GM12875 (cell line): ENCODE measurements at regions not wholly inside any gene's neighbourhood (a gene's known extent, or its start where the extent isn't known, plus 50 kb on each side); places are given as distances from the start of the nearest gene placed in this dataset.

Experiments
- H3K4me3 ChIP-seq: one replicate; pipeline ENCODE4 v1.5.1; 2011; ENCODE audit warnings: low read depth, low read length, control low read depth
- TF ChIP-seq, protein P1 (sequence below): IDR thresholded peaks from 2 replicates; pipeline ENCODE4 v1.5.1; 2011; ENCODE audit warnings: low read depth, mild to moderate bottlenecking, control low read depth, inconsistent platforms, low read length, moderate library complexity, borderline replicate concordance; ENCODE audit not compliant: insufficient read depth

DNA sequence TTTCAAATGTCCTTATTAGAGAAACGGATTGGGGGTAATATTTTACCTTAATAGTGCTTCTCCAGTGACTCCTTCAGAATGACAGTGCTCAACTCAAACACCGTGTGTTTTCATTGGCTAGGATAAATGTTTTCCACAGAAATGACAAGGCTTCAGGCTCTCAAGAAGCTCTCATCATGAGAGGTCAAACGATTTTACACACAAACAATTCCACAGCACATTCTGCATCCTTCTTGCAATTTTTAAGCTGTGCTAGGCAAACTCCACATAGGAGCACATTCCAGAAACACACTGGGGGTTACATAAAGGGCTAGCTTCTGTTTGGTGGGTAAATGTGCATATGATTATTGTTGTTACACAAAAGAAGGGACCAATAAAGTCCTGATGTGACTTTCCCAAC is 75.5 kb upstream of the IPO9 start:
- TF ChIP-seq, protein P1, sequence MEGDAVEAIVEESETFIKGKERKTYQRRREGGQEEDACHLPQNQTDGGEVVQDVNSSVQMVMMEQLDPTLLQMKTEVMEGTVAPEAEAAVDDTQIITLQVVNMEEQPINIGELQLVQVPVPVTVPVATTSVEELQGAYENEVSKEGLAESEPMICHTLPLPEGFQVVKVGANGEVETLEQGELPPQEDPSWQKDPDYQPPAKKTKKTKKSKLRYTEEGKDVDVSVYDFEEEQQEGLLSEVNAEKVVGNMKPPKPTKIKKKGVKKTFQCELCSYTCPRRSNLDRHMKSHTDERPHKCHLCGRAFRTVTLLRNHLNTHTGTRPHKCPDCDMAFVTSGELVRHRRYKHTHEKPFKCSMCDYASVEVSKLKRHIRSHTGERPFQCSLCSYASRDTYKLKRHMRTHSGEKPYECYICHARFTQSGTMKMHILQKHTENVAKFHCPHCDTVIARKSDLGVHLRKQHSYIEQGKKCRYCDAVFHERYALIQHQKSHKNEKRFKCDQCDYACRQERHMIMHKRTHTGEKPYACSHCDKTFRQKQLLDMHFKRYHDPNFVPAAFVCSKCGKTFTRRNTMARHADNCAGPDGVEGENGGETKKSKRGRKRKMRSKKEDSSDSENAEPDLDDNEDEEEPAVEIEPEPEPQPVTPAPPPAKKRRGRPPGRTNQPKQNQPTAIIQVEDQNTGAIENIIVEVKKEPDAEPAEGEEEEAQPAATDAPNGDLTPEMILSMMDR: no peak
- H3K4me3 ChIP-seq: no peak overlapping the region

DNA sequence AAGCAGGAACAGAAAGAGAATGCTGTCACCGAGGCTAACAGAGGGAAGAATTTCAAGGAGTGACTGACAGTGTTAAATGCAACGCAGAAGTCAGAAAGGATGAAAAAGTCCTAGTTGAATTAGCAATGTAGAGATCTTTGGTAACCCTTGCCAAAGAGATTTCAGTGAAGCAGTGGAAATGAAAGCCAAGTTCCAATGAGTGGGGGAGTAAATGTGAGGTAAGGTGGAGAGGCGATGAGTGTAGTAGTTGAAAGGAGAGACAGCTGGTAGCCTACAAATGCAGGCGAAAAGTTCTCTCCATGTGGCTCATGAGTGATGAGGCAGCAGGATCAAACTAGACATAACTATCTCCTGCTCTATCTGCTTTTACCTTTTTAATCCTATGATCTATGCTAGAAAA is 74.6 kb upstream of the IPO9 start:
- no peak overlapping the region for H3K4me3 ChIP-seq
- TF ChIP-seq, protein P1: no peak

DNA sequence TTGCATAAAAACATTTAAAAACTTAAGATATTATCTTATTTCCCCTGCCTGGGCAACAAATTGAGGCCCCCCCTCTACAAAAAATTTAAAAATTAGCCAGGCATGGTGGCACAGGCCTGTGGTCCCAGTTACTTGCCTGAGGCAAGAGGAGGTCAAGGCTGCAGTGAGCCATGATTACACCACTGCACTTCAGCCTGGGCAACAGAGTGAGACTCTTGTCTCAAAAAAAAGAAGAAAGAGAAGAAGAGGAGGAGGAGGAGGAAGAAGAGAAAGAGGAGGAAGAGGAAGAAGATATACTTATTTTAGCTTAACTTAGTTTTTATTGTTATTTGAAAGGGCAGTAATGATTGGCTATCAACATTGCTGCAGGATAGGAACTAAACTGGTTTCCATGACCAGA is 73.8 kb upstream of the IPO9 start:
- TF ChIP-seq, protein P1: no peak
- H3K4me3 ChIP-seq: no peak overlapping the region

DNA sequence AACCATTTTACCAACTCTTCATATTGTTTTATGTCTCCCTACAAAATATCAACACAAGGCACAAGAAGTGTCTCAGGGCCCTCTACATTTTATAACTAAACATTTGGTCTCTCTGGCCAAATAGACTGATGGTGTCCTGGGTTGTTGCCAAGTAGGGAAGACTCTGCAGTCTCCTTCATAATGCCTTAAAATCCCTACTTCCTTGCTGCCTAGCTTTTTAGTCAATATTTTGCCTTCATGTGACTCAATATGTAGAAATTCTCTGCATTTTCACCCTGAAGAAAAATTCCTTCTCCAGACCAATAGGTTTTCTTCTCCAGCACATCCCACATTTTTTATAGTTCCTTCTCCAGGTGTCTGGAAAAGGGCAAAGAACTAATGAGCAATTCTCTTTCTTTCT is 72.6 kb upstream of the IPO9 start:
- TF ChIP-seq, protein P1: no peak
- H3K4me3 ChIP-seq: no peak overlapping the region

DNA sequence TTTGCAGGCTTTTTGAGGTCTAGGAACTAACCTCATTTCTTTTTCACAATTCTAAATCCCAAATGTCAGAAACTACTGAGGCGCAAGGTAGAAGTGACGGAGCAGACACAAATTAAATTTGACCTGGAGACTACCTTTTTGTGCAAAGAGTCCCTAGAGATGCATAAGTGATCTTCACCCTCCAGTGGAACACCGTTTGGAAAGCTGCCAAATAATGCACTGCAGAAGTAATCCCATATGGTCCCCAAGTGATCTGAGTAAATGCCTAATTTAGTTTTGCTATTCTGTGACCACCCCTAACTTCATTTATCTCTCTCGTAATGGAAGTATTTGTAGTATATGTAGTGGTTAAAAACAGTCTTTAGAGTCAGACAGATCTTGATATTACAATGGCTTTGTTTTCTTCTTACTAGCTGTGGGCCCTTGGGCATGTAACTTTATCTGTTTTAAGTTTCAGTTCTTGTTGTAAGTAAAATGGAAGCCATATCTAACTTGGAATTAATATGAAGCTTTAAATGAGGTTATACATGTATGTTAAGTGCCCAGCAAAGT is 70.4 kb upstream of the IPO9 start:
- TF ChIP-seq, protein P1: no peak
- H3K4me3 ChIP-seq: no peak overlapping the region

DNA sequence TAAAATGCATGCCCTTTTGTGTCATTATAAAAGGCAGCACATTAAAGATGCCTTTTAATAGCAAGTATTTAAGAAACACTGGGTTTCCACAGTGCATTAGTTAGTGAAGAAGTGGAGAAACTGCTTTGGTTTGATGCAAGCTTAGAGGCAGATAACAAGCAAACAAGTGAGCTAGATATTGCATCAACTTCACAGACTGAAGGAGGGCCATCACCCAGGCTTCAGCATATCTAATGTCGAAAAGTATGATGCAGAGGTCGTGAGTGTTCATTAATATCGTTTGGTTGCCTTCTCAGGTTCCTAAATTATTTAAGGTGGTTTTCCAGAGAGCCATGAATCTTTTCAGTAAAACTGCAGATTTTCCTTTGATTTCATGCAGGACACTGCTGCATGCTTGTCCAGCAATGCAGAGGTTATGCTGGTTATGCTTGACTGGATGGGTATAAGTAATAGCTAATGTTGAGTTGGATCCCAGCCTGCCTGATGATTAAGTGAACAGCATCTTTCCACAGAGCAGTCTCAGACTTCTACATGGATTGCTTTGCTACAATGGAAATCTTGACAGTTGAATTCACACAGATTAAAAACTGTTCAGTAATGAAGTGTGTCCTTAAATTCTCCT is 69.7 kb upstream of the IPO9 start:
- H3K4me3 ChIP-seq: no peak overlapping the region
- TF ChIP-seq, protein P1: no peak

DNA sequence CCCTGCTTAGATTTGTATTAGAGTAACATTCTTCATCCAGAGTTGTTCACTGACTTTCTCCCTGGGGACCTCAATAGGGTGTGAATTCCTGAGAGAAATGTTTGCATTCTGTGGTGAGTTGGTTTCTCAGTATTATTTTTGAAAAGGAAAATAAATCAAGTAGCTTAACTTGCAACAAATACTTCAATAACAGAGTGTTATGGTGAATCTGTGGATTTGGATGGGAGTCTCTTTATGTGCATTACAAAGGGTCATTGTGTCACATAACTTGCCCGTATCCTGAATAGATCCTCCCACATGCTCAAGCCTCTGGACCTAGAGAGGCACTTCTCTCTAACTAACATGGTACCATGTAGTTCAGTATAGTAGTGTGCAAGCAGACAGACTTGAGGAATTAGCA is 68.4 kb upstream of the IPO9 start:
- H3K4me3 ChIP-seq: no peak overlapping the region
- TF ChIP-seq, protein P1: no peak
